ENCODE measurements at regions not wholly inside any gene's neighbourhood (a gene's known extent, or its start where the extent isn't known, plus 50 kb on each side); places are given as distances from the start of the nearest gene placed in this dataset.

- Mint-ChIP-seq H3K36me3 (ENCODE audit: low read depth) (no peaks in the 10 kb centered on the region), H3K9me3 (no peaks in the 10 kb centered on the region), H3K4me1 (ENCODE audit: low read depth) (no peaks in the 10 kb centered on the region), H3K4me3 (ENCODE audit: low read depth) (no peak overlapping the region), H3K27me3 (ENCODE audit: low read depth) (peaks cover 25% of the 10 kb centered on the region), H3K27ac (no peak overlapping the region)
- intact Hi-C loops (cut with micrococcal nuclease), result no loop called here
- no peak for DNase-seq (ENCODE audit: low spot score)
Measured at GRCh38 chr5:79864364-79864763, 126.7 kb downstream of the MTX3 start.

DNA sequence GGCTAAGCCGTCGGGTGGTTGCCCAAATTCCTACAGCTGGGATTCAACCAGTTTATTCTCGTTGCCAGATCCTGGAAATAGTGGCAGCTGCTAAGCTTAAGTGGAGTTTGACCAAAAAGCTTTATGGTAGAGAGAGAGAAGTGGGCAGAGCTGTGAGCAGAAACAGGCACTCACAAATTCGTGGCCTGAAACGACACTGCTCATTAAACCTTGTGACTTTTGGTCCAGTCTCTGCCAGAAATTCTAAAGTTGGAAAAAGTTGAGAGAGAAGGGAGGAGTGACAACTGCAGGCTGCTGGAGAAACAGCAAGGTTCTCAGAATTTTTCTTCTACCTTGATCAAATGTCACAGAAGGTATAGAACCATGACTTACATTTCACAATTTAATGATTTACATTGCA is 131.5 kb downstream of the MTX3 start:
- no peaks in the 10 kb centered on the region for H3K36me3 Mint-ChIP-seq (ENCODE audit: low read depth)
- no peaks in the 10 kb centered on the region for H3K9me3 Mint-ChIP-seq
- intact Hi-C loops (cut with micrococcal nuclease), result loop anchor here (5.0 to 10.0 kb wide), 2 partner anchors 133 to 725 kb away; partner anchors contain the start of gene MTX3
- H3K27ac Mint-ChIP-seq, result no peak overlapping the region
- peaks cover 3% of the 10 kb centered on the region for H3K4me1 Mint-ChIP-seq (ENCODE audit: low read depth)
- peaks cover 23% of the 10 kb centered on the region for H3K27me3 Mint-ChIP-seq (ENCODE audit: low read depth)
- no peak for DNase-seq (ENCODE audit: low spot score)
- H3K4me3 Mint-ChIP-seq (ENCODE audit: low read depth), result no peak overlapping the region

GRCh38 chr5:79858410-79858723 is 132.7 kb downstream of the MTX3 start:
- no peaks in the 10 kb centered on the region for H3K9me3 Mint-ChIP-seq
- DNase-seq (ENCODE audit: low spot score), result no peak

DNA sequence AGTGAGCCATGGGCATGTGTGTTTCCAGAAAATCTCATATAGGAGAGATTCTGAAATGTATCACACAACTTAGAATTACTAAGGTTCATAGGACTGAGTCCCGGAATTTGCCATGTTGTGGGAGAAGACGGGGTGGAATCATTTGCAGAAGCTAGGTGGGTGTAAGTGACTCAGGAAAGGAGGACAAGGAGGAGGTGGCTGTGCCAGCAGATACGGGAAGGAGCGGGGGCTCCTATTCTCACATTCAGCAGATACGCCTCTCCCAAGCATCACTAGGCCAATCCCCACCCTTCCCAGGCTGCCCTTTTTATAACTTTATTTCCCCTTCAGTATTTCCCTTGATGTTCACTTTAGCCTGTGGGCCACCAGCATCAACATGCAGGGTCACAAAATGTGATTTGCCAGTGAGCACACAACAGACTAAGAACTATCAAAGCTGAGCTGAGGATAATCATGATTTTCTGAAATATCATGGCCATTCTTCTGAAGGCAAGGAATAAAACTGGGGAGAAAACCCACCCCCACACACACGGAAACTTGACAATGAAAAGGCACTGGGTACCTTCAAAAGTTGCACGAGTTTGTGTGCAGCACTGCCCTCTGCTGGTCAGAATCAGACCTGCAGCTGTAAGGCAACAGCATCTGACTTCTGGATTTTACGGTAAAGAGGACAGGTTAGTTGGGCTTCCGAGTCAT is 133.2 kb downstream of the MTX3 start:
- Mint-ChIP-seq H3K27me3 (ENCODE audit: low read depth) (peaks cover 21% of the 10 kb centered on the region), H3K36me3 (ENCODE audit: low read depth) (no peaks in the 10 kb centered on the region), H3K4me3 (ENCODE audit: low read depth) (no peak overlapping the region), H3K4me1 (ENCODE audit: low read depth) (peaks cover 3% of the 10 kb centered on the region), H3K27ac (no peak overlapping the region), H3K9me3 (no peaks in the 10 kb centered on the region)
- intact Hi-C loops (cut with micrococcal nuclease), result loop anchor here (1.0 to 10.0 kb wide), 4 partner anchors 134 to 723 kb away; partner anchors contain the start of gene MTX3
- DNase-seq (ENCODE audit: low spot score), result peak; percentile 58

More at GRCh38 chr5:79858410-79858723, 132.7 kb downstream of the MTX3 start:
- intact Hi-C loops (cut with micrococcal nuclease), result loop anchor here (1.0 to 10.0 kb wide), 4 partner anchors 134 to 724 kb away; partner anchors contain the start of gene MTX3
- H3K27me3 Mint-ChIP-seq (ENCODE audit: low read depth), result peaks cover 25% of the 10 kb centered on the region
- H3K4me1 Mint-ChIP-seq (ENCODE audit: low read depth), result peaks cover 3% of the 10 kb centered on the region
- no peak overlapping the region for H3K27ac Mint-ChIP-seq
- no peak overlapping the region for H3K4me3 Mint-ChIP-seq (ENCODE audit: low read depth)
- H3K36me3 Mint-ChIP-seq (ENCODE audit: low read depth), result no peaks in the 10 kb centered on the region

DNA sequence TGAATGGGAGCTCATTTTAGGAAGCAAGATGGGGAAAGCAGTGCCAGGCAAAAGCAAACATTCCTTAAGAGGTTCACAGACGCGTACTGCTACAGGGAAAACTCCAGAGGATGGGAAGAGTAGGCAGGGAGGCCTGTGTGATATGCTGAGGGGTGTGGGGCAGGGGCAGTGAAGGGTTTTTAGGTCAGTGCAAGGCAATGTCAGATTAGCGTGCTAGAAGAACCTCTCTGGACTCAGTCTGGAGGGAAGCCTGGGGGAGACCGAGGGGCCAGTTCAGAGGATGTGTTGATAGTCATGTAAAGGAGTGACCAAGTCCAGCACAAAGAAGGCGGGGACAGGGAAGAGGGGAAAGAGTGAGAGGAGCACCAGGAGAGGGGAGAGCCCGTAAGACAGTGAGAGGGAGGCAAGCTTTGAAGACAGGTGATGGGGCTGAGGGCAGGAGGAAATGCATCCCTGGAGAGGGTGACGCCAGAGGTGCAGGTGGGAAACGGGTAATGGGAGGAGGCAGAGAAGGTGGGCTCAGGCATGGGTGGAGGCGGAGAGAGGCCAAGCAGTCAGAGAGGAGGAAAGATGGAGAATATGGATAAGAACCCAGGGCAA is 134.5 kb downstream of the MTX3 start:
- Mint-ChIP-seq H3K9me3 (no peaks in the 10 kb centered on the region), H3K27me3 (ENCODE audit: low read depth) (peaks cover 18% of the 10 kb centered on the region), H3K36me3 (ENCODE audit: low read depth) (no peaks in the 10 kb centered on the region), H3K4me3 (ENCODE audit: low read depth) (no peak overlapping the region), H3K4me1 (ENCODE audit: low read depth) (peaks cover 3% of the 10 kb centered on the region), H3K27ac (no peak overlapping the region)
- intact Hi-C loops (cut with micrococcal nuclease), result loop anchor here (5.0 to 10.0 kb wide), 2 partner anchors 136 to 722 kb away; partner anchors contain the start of gene MTX3
- no peak for DNase-seq (ENCODE audit: low spot score)

DNA sequence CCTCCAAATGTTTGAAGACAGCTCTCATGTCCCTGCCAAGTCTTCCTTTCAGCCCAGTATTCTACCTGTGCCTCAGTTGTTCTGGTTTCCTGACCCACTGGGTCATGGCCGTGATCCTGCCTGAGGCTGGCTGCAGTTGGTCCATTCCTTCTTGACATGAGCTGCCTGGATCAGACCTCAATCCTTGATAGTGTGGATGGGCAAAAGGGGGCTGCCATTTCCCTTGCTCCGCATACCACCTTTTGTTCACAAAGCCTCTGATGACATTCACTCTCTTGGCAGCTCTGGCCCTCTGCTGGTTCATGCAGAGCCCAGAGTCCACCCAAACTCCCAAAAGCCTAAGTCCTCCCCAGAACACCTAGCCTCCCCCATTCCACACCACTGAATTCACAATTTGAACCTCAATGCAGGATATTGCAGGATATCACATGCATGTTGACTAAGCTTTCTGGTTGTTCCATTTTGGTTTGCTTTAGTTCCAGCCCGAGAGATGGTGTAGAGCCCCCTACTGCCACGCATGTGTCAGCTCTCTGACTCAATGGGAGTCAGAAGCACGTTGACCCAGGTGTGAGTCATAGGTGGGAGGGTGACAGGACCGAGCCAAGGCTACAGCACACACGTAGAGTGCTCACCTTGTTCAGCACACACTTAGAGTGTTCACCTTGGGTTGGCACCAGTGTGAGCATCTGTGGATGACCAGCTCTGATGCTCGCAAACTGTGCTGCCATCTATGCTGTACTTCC is 137.2 kb downstream of the MTX3 start:
- DNase-seq (ENCODE audit: low spot score), result no peak
- Mint-ChIP-seq H3K27ac (no peak overlapping the region), H3K4me3 (ENCODE audit: low read depth) (no peak overlapping the region), H3K36me3 (ENCODE audit: low read depth) (no peaks in the 10 kb centered on the region), H3K4me1 (ENCODE audit: low read depth) (peaks cover 3% of the 10 kb centered on the region), H3K9me3 (no peaks in the 10 kb centered on the region), H3K27me3 (ENCODE audit: low read depth) (peaks cover 7% of the 10 kb centered on the region)
- intact Hi-C loops (cut with micrococcal nuclease), result loop anchor here (10.0 kb wide), 1 partner anchor 719 kb away; no protein-coding TSS in a partner anchor

GRCh38 chr5:79853028-79853427 is 138.0 kb downstream of the MTX3 start:
- DNase-seq (ENCODE audit: low spot score), result no peak
- Mint-ChIP-seq H3K27ac (no peak overlapping the region), H3K4me3 (ENCODE audit: low read depth) (no peak overlapping the region), H3K27me3 (ENCODE audit: low read depth) (peaks cover 5% of the 10 kb centered on the region), H3K9me3 (no peaks in the 10 kb centered on the region), H3K4me1 (ENCODE audit: low read depth) (peaks cover 5% of the 10 kb centered on the region), H3K36me3 (ENCODE audit: low read depth) (no peaks in the 10 kb centered on the region)
- intact Hi-C loops (cut with micrococcal nuclease), result loop anchor here (10.0 kb wide), 1 partner anchor 718 kb away; no protein-coding TSS in a partner anchor

- no peak for DNase-seq (ENCODE audit: low spot score)
- H3K9me3 Mint-ChIP-seq, result no peaks in the 10 kb centered on the region
- intact Hi-C loops (cut with micrococcal nuclease), result loop anchor here (10.0 kb wide), 1 partner anchor 717 kb away; no protein-coding TSS in a partner anchor
- peaks cover 6% of the 10 kb centered on the region for H3K4me1 Mint-ChIP-seq (ENCODE audit: low read depth)
- no peak overlapping the region for H3K4me3 Mint-ChIP-seq (ENCODE audit: low read depth)
- peaks cover 5% of the 10 kb centered on the region for H3K27me3 Mint-ChIP-seq (ENCODE audit: low read depth)
- H3K27ac Mint-ChIP-seq, result no peak overlapping the region
- H3K36me3 Mint-ChIP-seq (ENCODE audit: low read depth), result no peaks in the 10 kb centered on the region
Measured at GRCh38 chr5:79851391-79851863, 139.6 kb downstream of the MTX3 start.

DNA sequence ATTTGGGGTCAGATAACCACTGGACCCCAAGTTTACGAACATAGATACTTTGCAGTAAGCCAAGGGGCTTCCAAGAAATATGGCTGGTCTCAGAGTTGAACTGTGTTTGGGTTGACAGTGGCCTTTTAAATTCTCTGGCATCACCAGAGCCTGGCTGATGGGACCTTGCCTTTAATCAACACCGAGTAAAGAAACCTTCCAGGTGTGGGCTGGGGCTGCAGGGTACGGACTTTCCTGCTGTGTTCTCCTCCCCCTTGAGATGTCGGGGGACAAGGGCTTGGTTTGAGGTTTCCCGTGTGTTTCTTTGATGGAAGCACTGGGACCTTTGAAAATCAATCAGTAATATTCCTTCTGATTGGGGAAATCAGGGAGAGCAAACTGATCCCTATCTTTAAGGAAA is 140.1 kb downstream of the MTX3 start:
- intact Hi-C loops (cut with micrococcal nuclease), result loop anchor here (10.0 kb wide), 1 partner anchor 716 kb away; no protein-coding TSS in a partner anchor
- Mint-ChIP-seq H3K27ac (no peak overlapping the region), H3K4me1 (ENCODE audit: low read depth) (peaks cover 10% of the 10 kb centered on the region), H3K4me3 (ENCODE audit: low read depth) (no peak overlapping the region), H3K36me3 (ENCODE audit: low read depth) (no peaks in the 10 kb centered on the region), H3K27me3 (ENCODE audit: low read depth) (peaks cover 5% of the 10 kb centered on the region), H3K9me3 (no peaks in the 10 kb centered on the region)
- no peak for DNase-seq (ENCODE audit: low spot score)

DNA sequence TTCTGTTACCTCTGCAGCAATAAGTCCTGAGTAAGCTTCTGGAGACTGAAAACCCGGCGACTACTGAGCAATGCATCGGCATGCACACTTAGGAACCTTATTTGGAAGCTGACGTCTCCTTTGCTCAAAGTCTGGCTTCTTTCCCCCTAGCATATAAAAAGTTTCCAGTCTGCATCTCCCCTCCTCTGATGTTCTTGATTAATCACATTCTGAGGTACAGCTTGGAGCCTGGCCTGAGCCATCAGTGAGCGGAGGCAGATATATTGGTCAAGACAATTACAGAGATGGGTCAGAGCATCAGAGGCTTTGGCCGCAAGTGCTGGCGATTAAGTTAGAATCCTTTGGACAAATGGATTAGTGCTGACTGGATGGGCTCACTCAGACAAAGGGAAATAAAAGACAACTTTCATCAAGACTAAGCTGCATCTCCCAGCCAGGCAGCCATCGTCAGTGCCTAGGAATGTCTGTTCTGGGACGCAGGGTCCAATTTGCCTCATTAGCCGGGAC is 140.7 kb downstream of the MTX3 start:
- peaks cover 16% of the 10 kb centered on the region for H3K4me1 Mint-ChIP-seq (ENCODE audit: low read depth)
- H3K9me3 Mint-ChIP-seq, result no peaks in the 10 kb centered on the region
- no peak overlapping the region for H3K27ac Mint-ChIP-seq
- DNase-seq (ENCODE audit: low spot score), result no peak
- peaks cover 5% of the 10 kb centered on the region for H3K27me3 Mint-ChIP-seq (ENCODE audit: low read depth)
- no peak overlapping the region for H3K4me3 Mint-ChIP-seq (ENCODE audit: low read depth)
- intact Hi-C loops (cut with micrococcal nuclease), result loop anchor here (10.0 kb wide), 1 partner anchor 716 kb away; no protein-coding TSS in a partner anchor
- H3K36me3 Mint-ChIP-seq (ENCODE audit: low read depth), result no peaks in the 10 kb centered on the region

DNA sequence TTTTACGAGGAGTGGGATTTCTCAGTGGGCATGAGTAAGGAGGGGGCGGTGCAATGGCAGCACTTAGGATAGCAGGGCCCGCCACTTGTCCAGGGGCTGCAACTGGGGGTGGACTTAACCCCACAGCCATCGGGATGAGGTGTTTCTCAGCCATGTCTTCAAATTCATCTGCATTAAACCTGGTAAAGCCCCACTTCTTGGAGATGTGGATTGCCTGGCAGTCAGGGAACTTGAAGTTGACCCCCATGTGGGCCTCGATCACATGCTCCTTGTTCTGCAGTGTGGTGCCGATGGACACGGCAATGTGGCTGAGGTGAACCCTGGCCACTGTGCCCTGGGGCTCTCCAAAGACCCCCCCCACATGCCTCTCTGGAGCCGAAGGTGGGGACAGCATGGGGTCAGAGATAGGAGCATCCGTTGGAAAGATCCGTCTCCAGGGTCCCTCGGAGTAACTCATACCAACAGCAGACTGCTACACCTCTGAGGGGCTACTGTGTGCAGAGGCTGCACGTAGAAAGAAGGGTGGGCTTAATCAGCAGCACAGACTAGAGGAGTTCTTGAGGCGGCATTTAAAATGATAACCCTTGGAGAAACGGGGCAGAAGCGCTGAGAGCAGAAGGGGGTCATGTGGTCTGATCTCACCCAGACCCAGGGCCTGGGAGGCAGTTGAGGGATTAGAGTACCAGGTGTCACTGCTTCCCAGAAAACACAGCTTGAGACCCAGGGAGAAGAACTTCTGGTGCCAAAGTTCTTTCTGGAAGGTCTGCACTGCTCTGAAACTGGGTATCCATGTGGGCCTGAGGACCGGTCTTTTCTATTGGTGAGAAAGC is 141.4 kb downstream of the MTX3 start:
- no peak overlapping the region for H3K27ac Mint-ChIP-seq
- no peak overlapping the region for H3K4me3 Mint-ChIP-seq (ENCODE audit: low read depth)
- no peak for DNase-seq (ENCODE audit: low spot score)
- peaks cover 22% of the 10 kb centered on the region for H3K4me1 Mint-ChIP-seq (ENCODE audit: low read depth)
- peaks cover 5% of the 10 kb centered on the region for H3K27me3 Mint-ChIP-seq (ENCODE audit: low read depth)
- intact Hi-C loops (cut with micrococcal nuclease), result loop anchor here (5.0 to 10.0 kb wide), 3 partner anchors 237 to 908 kb away; partner anchors contain the start of gene TENT2
- H3K36me3 Mint-ChIP-seq (ENCODE audit: low read depth), result no peaks in the 10 kb centered on the region
- H3K9me3 Mint-ChIP-seq, result no peaks in the 10 kb centered on the region

Measured in activated T-helper 2 cell treated with anti-CD3 and anti-CD28 coated beads, Interferon-gamma antibody, Interleukin-2, Interleukin-4, amounts not matched to agents 10 μg/mL and 5 μg/mL and 100 μg/mL, durations not matched to agents 14 hours and 24 hours and 36 hours (primary cell).